ENCODE measurements at regions not wholly inside any gene's neighbourhood (a gene's known extent, or its start where the extent isn't known, plus 50 kb on each side); places are given as distances from the start of the nearest gene placed in this dataset.
"Not testable (repeated sequence)": the region's sequence is repeated elsewhere in the genome, so short reads cannot be mapped to it uniquely, and the experiment has no call there.

DNA sequence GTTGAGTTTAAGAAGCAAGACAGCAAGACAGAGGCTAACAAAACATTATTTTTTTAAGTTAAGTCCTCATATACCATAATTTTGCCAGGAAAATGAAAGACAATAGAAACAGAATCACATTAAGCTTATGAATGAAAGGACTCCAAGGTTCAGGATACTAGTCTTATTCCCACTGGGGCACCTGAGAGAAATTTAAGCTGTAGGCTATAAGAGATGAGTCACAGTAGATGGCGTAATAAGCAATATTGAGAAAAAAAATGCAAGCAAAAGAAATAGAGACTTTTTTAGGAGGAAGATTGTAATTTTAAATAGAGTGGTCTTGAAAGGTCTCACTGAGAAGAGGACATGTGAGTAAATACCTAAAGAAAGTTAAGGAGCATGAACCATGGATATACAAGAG is 57.1 kb upstream of the KIF2B start:
- DNase-seq (ENCODE audit: low read depth in 2 of 2), result no peak

DNA sequence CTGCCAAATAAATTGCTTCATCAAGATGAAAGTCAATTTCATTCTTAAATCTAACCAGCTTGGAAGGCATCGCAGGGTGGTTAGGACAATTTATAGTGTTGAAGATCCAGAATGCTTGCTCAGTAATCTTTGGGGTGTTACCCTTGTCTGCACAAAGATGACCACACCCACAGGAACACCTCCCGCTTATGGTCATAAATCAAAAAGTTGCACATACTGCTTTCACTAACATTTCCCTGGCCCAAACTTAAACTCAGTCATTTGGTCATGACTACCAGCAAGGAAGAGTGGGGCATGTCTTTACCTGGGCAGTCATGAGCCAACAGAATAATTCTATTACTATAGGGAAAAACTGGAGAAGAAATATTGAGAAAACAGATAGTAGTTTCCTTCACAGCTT is 57.6 kb upstream of the KIF2B start:
- DNase-seq (ENCODE audit: low read depth in 2 of 2), result no peak

DNA sequence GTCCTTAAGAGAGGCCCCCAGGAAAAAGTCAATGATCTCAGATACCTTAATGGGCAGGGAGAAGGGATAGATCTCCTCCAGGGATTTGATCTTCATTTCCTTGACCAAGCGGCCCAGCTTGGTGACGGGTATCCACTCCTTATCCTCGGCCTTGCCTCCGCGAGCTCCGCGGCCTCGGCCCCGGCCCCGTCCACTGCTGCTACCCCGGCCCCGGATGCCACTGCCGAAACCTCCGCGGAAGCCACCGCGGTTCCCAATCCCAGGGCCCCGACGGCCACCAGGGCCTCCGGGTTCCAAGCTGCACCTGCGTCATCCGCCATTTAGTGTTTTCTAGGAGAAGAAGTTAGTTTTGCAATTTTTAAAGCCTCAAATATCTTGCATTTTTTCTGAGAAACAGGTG is 65.2 kb upstream of the KIF2B start:
- no peak for DNase-seq (ENCODE audit: low read depth in 2 of 2)

DNA sequence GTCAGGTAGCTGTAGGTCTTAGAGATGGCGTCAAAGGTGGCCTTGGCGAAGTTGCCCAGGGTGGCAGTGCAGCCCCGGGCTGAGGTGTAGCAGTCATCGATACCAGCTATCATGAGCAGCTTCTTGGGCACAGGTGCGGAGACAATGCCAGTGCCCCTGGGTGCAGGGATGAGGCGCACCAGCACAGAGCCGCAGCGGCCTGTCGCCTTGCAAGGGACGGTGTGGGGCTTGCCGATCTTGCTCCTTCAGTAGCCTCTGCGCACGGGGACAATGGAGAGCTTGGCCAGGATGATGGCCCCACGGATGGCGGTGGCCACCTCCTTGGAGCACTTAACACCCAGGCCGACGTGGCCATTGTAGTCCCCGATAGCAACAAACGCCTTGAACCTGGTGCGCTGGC is 65.6 kb upstream of the KIF2B start:
- not testable (repeated sequence) for DNase-seq (ENCODE audit: low read depth in 2 of 2)

DNA sequence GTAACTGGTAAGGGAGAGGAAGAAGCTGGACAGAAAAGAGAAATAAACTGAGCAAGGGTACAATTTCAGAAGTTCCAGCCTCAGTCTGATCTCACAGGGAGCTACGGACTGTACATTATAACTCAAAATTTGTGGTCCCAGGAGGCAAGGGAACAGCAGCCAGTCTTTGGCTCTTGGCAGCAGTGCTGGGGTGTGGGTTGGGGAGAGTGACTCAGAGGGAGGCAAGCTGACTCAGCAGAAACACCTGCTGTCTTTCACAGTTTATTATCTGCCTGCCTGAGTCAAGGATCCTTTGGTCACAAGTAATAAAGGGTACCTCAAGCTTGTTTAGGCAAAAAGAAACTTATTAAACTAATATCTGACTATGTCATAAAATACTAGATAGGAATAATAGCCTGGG is 73.5 kb upstream of the KIF2B start:
- DNase-seq (ENCODE audit: low read depth in 2 of 2), result no peak

DNA sequence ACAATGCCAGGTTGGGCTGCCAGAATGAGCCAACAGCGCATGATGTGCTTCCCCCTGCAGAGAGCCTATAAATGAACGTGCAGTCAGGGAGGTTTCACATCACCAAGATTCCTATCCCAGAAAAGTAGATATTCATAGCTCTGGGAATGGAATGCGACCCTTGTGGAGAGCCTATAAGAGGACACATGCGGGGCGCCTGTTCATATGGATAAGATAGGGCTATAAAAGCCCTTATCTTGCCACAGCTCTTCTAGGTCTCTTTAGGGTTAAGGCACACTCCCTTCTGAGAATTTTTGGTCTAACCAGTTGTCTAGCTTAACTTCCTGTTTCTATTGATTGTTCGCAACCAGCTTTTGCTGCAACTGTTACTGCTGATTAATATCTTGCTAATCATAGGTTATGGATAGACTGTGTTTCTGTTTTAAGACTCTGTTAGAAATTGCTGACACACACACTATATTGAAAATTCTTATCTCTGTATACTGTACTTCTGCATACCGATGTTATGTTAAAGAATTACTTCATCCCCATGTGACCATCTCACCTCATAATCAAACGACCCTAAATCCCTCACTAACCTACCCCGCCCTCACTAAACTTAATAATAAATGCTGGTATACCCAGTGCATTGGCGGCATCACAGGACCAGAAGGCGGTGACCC is 74.4 kb upstream of the KIF2B start:
- DNase-seq (ENCODE audit: low read depth in 2 of 2), result not testable (repeated sequence)

DNA sequence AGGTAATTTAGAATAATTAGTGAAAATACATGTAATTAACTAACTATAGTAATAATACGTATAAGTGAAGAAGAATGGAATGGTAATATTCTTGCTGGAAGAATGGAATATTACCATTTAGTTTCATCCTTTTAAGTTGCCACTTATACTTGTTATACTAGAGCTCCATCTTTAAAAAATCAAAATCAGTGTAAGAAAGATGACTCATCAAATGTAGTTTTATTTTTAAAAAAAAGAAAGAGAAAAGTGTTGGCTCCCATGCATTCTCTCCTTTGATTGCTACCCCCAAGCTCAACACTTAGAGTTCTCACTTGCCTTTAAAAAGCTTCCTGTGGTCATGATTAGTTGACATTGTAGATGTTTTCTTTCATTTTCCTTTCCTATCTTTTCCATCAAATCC is 82.4 kb upstream of the KIF2B start:
- DNase-seq (ENCODE audit: low read depth in 2 of 2), result no peak

DNA sequence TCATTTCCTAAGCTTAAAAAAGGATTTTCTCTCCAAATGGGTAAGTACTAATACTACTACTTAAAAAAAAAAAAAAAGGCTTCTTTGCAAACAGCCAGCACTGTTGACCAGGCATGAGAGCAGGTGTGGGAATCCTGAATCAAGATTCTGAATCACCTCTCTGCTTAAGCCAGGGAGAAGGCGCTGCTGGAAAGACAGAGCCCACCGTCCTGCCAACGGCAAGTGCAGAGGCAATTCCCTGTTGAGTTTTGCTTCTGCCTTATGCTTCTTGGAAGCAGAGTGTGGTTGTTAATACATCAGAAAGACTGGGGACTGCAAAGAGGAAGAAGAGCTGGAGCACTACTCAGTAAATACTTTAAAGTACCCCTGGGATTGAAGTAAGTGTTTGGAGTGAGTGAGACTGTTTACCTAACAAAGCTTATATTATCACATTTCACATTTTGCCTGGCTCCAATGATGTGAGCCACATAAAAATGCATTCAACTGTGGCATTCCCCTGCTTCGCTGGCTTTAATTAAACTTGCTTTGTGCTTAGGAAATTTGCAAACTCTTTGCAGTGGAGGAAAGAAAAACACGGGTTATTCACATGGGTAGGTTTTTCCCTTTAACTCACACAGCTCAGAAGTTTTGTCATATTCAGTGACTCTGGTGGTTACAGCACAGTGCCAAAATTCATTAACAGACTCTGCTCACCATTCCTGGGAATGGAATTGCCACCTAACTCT is 86.0 kb upstream of the KIF2B start:
- no peak for DNase-seq (ENCODE audit: low read depth in 2 of 2)

DNA sequence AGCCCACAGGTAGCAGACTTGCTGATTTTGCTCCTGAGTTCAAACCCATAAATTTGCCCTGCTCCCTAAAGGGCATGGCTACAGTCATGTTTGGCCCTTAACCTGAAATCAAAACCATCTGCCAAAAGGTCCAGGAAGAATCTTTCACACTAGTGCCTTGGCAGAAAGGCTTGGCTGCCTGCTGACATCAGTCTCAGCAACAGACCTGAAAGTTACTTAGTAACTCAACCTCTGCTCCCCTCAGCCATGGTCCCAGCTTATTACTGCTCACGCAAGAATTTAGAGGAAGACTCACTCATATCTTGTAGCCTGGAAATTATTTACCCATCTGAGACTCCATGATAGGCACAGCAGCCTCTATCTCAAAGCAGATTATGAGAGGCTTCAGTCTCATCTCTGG is 98.0 kb upstream of the KIF2B start:
- no peak for DNase-seq (ENCODE audit: low read depth in 2 of 2)

DNA sequence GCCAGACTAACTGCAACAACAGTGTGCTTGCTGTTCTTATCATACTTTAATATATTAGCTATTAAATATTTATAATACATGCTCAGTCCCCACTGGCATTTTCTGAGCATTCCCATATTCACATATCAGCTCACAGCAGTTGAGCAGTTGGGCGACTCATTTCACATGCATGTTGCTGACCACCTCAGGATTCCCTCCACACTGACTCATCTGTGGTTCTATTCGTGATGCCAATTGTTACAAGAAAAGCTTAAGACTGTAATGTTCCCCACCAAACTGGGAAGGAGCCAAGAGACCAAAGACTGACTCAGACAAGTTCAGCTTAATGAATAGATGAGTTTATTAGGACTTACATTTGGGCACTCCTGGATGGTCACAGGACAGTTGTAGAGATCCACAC is 100.3 kb upstream of the KIF2B start:
- no peak for DNase-seq (ENCODE audit: low read depth in 2 of 2)

DNA sequence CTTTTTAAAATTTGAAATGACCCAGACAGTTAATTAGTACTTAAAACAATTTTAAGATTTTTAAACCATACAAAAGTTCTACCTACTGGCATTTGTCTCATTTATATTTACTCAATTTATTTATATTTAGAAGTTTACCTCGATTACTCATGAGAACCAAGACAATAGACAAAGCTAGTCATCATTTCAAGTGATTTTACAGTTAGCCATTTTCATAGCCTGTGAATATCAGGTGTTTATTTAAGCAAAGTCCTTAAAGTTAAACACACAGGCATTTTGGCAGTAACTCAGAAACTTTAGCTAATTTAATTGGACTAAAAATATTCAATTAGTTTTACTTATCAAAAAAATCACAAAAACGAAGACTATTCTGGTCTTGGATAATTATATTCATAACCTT is 101.6 kb upstream of the KIF2B start:
- DNase-seq (ENCODE audit: low read depth in 2 of 2), result no peak

DNA sequence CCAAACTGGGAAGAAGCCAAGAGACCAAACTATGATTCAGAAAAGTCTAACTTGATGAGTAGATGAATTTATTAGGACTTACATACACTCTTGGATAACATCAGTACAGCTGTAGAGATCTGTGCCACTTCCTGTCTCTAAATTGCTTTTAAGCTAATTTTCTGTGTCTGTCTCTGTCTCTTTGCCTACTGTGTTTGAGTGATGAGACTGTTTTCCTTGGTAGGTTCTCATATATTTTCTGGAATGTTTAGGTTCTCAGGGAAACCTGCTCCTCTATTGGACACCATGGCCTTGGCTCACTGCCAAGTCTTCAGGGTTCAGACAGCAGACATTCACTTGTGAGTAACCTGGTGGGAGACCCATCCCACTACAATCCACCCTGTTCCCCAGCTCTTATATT is 103.5 kb upstream of the KIF2B start:
- DNase-seq (ENCODE audit: low read depth in 2 of 2), result no peak

DNA sequence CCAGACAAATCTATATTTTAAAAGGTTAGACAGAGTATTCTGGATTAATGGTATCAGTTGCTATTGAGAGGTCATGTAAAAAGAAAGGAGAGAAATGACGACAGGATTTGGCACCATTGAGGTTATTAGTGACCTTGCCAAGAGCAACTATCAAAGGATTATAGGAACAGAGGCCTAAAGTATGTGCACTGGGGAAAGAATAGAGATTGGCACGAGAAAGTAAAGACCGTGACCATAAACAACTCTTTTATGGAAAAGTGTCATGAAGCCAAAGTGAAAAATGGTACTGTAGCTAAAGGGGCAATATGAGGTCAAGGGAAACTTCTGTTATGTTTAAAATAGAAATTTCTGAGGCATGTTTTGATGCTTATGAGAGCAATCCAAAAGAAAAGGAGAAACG is 115.2 kb upstream of the KIF2B start:
- DNase-seq (ENCODE audit: low read depth in 2 of 2), result no peak

DNA sequence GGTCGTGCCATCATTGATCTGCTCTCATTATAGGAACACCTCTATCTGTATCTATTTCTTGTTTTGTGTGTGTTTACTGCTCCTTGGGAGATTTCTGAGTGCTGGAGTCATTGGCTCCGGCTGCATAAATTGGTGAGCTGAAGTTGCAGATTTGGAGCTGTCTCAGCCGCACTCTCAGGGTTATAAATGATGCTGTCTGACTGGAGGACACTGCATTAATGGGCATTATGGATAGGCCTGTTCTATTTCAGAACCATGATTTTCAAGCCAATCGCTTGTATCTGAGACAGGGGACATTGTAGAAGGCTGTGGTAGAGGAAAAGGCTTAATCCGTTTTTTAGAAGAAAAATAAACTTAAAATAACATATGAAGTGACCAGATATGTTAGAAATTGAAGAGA is 126.4 kb upstream of the KIF2B start:
- DNase-seq (ENCODE audit: low read depth in 2 of 2), result no peak

DNA sequence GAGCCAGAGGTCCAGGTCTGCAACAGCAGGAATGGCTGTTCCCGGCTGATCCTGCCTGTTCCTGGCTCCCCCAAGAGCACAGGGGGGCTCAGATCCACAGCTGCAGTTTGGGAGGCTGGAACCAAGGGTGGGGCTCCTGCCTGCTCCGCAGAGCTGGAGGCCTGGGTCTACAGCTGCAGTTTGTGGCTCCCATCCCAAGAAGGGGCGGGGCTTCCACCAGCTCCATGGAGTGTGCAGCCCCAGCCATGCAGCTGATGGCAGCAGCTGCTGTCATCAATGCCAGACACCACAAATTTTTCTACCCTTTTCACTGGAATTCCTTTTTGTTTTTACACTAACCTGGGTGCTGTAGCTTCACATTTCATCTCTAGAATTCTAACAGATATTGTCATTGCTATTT is 135.4 kb upstream of the KIF2B start:
- no peak for DNase-seq (ENCODE audit: low read depth in 2 of 2)

DNA sequence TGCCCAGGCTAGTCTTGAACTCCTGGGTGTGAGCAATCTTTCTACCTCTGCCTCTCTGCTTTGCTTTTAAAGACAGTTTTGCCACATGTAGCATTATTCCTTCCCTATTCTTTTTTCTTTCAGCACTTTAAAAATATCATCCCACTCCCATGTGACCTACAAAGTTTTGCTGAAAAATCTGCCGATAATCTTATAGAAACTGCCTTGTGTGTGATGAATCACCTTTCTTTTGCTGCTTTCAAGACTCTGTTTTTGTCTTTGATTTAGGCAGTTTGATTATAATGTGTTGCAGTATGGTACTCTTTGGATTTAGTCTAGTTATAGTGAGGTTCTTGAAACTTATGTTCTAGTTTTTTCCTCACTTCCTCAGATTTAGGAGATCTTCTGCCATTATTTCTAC is 142.0 kb upstream of the KIF2B start:
- no peak for DNase-seq (ENCODE audit: low read depth in 2 of 2)

DNA sequence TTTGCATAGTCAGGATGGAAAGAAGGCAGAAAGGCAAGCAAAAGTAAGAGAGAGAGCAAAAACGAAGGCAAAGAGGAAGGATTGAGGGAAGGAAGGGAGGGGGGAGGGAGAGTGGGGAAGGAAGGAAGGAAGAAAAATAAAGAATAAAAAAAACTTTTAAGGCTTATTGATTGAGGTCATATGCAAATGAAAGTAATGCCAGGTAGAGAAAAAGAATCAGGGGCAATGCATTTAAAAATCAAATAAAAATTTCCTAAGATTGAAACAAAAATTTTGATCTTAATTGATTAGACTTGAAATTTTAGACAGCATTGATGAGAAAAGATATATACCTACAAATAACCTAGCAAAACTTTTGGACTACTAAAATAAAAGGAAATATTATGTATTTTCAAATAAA is 153.9 kb upstream of the KIF2B start:
- no peak for DNase-seq (ENCODE audit: low read depth in 2 of 2)

DNA sequence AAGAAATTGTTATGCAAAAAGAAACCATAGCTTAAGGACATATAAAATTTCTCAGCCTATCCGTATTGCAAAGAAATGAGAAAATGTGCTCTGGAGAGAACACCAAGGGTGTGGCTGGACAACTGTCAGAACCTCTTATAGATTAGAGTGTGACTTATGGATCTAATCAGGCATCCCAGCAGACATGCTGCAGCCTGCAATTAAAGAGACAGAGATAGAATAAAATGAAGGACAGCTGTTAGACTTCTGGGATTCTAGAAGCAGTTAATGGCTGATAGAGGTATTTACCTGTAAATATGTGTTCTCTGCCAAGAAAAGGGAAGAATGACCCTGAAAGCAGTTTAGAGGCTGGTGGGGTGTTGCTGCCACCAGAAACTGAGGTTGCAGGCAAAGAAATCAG is 160.1 kb upstream of the KIF2B start:
- no peak for DNase-seq (ENCODE audit: low read depth in 2 of 2)

DNA sequence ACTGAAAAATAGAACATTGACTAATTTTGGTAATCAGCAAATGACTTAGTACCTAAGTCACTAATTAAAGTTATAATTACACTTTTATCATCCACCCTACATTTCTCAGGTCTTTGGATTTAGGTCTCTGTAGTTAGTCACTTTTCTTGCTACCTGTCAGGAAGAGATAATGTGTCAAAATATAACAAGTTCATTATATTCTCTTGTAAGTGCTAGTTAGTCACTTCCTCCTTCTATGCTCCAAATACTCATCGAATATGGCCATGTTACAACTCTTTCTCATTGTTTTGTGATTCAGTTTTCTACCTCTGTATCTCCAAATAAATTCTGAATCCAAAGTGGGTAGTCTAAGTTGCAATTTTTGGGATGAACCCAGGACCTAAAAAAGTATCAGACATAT is 163.5 kb upstream of the KIF2B start:
- no peak for DNase-seq (ENCODE audit: low read depth in 2 of 2)

DNA sequence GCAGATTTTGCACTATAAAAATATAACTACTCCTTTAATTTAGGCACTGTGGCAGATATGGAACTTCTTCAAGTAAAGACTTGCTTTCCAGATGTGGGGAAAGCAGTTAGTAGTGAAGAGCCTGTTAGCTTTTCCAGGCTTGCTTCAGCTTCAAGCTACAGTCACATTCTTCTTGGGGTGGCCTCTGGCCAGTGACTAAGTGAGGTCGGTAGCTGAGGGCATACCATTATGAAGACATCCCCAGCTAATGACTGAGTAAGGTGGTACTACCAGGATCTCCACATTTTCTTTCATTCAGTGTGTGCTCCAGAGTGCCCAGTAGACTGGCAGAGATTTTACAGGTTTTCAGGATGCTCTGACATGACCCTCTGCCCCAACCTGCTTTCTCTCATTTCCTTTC is 167.1 kb upstream of the KIF2B start:
- no peak for DNase-seq (ENCODE audit: low read depth in 2 of 2)

DNA sequence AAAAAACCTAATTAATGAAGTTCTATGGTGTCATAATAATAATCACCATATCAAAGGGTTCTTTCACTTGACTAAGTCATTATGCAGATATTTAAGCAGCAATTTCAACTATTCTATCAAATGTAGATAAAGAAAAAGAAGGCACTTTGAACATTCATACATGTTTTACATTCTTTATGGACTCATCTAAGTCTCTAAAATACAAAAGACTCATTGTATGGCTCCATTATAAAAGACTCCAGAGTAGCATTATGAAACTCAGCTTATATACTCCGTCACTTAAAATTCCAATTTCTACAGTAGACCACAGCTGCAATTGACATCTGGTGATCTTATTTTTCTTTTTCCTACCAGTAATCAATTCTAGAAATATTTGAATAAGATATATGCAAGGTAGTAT is 173.5 kb upstream of the KIF2B start:
- DNase-seq (ENCODE audit: low read depth in 2 of 2), result no peak

DNA sequence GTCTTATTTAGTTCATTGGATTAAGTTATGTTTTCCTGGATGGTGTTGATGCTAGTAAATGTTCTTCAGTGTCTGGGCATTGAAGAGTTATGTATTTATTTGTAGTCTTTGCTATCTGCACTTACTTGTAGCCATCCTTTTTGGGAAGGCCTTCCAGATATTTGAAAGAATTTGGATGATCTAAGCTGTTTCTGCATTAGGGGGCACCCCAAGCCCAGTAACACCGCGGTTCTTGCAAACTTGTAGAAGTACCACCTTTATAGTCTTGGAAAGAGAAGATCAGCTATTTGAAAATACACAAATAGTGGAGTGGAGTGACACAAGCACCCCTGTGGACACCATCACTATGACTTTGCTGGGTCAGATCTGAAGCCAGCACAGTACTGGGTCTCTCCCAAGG is 175.9 kb upstream of the KIF2B start:
- DNase-seq (ENCODE audit: low read depth in 2 of 2), result no peak

DNA sequence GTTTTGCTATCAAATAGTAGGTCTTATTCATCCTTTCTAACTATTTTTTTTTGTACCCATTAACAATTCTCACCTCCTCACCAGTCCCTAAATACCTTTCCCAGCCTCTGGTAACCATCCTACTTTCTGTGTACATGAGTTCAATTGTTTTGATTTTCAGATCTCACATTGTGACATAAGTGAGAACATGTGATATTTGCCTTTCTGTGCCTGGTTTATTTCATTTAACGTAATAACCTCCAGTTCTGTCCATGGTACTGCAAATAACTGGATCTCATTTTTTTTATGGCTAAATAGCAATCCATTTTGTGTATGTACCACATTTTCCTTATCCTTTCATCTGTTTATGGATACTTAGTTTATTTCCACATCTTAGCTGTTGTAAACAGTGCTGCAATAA is 181.9 kb upstream of the KIF2B start:
- DNase-seq (ENCODE audit: low read depth in 2 of 2), result no peak

DNA sequence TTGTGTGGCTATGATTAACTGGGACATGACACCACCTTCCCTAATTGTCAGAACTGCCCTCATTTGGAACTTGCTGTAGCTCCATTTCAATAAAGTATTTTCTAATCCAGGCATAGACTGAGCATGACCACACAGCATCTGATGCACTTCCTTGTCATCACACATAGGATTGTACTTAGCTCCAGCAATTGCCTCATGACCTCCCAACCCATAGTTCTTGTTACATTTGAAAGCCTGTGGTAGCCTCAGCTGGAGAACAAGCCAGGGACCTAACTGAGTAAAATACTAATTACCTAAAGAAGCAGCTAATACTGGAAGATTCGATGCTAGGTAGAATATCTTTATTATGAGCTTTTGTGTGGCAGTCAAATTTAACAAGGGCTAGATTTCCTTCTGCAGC is 187.3 kb upstream of the KIF2B start:
- DNase-seq (ENCODE audit: low read depth in 2 of 2), result no peak
